ENCODE measurements at regions not wholly inside any gene's neighbourhood (a gene's known extent, or its start where the extent isn't known, plus 50 kb on each side); places are given as distances from the start of the nearest gene placed in this dataset.
"Not testable (repeated sequence)": the region's sequence is repeated elsewhere in the genome, so short reads cannot be mapped to it uniquely, and the experiment has no call there.

DNA sequence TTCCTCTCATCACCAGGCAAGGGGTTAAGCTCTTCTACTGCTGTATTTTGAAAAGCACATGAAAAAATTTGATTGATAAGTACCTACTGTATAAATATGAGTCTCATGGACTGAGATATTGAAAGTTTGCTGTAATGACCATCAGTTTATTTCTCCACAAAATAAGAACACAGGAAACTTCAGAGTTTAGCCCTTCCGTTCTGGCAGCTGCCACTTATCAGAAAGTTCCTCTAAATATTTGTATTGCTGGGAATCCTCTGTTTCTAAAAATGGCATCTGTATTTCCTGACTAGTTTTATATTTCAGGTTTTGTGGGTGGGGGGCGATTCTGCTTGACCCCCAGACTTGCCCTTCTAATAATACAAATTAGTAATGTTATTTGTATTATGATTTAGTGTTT, 92.0 kb downstream of the LYZL2 start:
- DNase-seq: no peak
- no peaks in the 10 kb centered on the region for H3K79me2 ChIP-seq (ENCODE audit: low read length)
- no peaks in the 10 kb centered on the region for H3K27me3 ChIP-seq (ENCODE audit: low read length)
- no peak overlapping the region for H3K4me2 ChIP-seq (ENCODE audit: low read depth, low read length, poor library complexity, severe bottlenecking)
- H2AFZ ChIP-seq (ENCODE audit: low read length): no peak overlapping the region
- no peak overlapping the region for H3K9ac ChIP-seq (ENCODE audit: low read length)
- no peaks in the 10 kb centered on the region for H4K20me1 ChIP-seq (ENCODE audit: insufficient read depth, low read depth, low read length)
- no peaks in the 10 kb centered on the region for H3K36me3 ChIP-seq (ENCODE audit: insufficient read depth, low read length)
- H3K9me3 ChIP-seq (ENCODE audit: low read length): no peaks in the 10 kb centered on the region
- H3K9me2 ChIP-seq (replicated peaks; ENCODE audit: insufficient read depth, low read length): no peaks in the 10 kb centered on the region
- H3K4me1 ChIP-seq (ENCODE audit: low read length): peaks cover 40% of the 10 kb centered on the region
- no peak overlapping the region for H3K4me3 ChIP-seq (ENCODE audit: low read length)
- H3K27ac ChIP-seq (ENCODE audit: low read length): no peak overlapping the region

DNA sequence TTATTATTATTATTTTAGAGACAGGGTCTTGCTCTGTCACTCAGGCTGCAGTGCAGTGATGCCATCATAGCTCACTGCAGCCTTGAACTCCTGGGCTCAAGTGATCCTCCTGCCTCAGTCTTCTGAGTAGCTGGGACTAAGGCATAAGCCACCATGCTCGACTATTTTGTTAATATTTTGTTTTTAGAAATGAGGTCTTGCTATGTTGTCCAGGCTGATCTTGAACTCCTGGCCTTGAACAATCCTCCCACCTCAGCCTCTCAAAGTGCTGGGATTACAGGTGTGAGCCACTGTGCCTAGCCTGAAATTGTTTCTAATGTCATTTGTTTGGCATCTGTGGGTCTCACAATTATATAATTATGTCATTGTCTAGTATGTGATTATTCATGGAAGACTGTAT, 92.4 kb downstream of the LYZL2 start:
- not testable (repeated sequence) for H4K20me1 ChIP-seq (ENCODE audit: insufficient read depth, low read depth, low read length); H3K9me2 ChIP-seq (replicated peaks; ENCODE audit: insufficient read depth, low read length); H3K79me2 ChIP-seq (ENCODE audit: low read length); H3K4me2 ChIP-seq (ENCODE audit: low read depth, low read length, poor library complexity, severe bottlenecking); DNase-seq; H3K27ac ChIP-seq (ENCODE audit: low read length); H2AFZ ChIP-seq (ENCODE audit: low read length); H3K9me3 ChIP-seq (ENCODE audit: low read length); H3K36me3 ChIP-seq (ENCODE audit: insufficient read depth, low read length); H3K27me3 ChIP-seq (ENCODE audit: low read length); H3K9ac ChIP-seq (ENCODE audit: low read length); H3K4me3 ChIP-seq (ENCODE audit: low read length)
- H3K4me1 ChIP-seq (ENCODE audit: low read length): peaks cover 40% of the 10 kb centered on the region

DNA sequence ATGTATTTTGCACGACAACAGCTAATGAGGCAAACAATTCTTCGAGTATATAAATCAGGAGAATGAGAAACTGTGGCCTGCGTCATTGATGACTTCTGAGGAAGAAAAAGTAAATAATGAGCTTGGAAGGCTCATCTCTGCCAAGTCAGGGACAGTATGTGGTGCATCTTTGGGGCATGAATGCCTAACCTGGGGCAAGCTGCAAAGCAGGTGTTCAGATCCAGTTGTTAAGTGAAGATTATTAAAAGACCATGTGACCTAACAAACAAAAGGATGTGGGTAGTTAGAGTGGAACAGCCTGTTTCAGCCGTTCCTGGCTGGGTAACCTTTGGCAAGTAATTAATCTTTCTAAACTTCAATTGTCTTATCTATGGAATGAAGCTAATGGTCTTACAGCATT, 93.0 kb downstream of the LYZL2 start:
- H3K27me3 ChIP-seq (ENCODE audit: low read length): no peaks in the 10 kb centered on the region
- H3K4me3 ChIP-seq (ENCODE audit: low read length): no peak overlapping the region
- H3K79me2 ChIP-seq (ENCODE audit: low read length): no peaks in the 10 kb centered on the region
- peaks cover 43% of the 10 kb centered on the region for H3K4me1 ChIP-seq (ENCODE audit: low read length)
- DNase-seq: no peak
- no peak overlapping the region for H3K9ac ChIP-seq (ENCODE audit: low read length)
- H3K9me2 ChIP-seq (replicated peaks; ENCODE audit: insufficient read depth, low read length): no peaks in the 10 kb centered on the region
- no peak overlapping the region for H2AFZ ChIP-seq (ENCODE audit: low read length)
- H3K27ac ChIP-seq (ENCODE audit: low read length): no peak overlapping the region
- no peak overlapping the region for H3K4me2 ChIP-seq (ENCODE audit: low read depth, low read length, poor library complexity, severe bottlenecking)
- no peaks in the 10 kb centered on the region for H4K20me1 ChIP-seq (ENCODE audit: insufficient read depth, low read depth, low read length)
- no peaks in the 10 kb centered on the region for H3K9me3 ChIP-seq (ENCODE audit: low read length)
- no peaks in the 10 kb centered on the region for H3K36me3 ChIP-seq (ENCODE audit: insufficient read depth, low read length)

DNA sequence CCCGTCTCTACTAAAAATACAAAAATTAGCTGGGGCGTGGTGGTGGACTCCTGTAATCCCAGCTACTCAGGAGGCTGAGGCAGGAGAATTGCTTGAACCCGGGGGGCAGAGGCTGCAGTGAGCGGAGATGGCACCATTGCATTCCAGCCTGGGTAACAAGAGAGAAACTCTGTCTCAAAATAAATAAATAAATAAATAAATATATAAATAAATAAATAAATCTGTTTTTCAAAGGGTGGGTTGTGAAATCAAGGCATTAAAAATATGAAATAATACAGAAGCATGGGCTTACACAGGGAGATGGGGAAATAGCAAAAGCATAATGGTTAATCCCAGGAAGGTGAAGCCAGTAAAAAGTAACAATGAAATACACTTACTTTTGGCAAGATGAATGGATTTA, 93.9 kb downstream of the LYZL2 start:
- no peak overlapping the region for H3K4me3 ChIP-seq (ENCODE audit: low read length)
- H3K9ac ChIP-seq (ENCODE audit: low read length): no peak overlapping the region
- H3K4me2 ChIP-seq (ENCODE audit: low read depth, low read length, poor library complexity, severe bottlenecking): no peak overlapping the region
- no peaks in the 10 kb centered on the region for H3K79me2 ChIP-seq (ENCODE audit: low read length)
- H3K27ac ChIP-seq (ENCODE audit: low read length): no peak overlapping the region
- no peaks in the 10 kb centered on the region for H4K20me1 ChIP-seq (ENCODE audit: insufficient read depth, low read depth, low read length)
- no peaks in the 10 kb centered on the region for H3K27me3 ChIP-seq (ENCODE audit: low read length)
- H3K4me1 ChIP-seq (ENCODE audit: low read length): peaks cover 48% of the 10 kb centered on the region
- H3K9me3 ChIP-seq (ENCODE audit: low read length): no peaks in the 10 kb centered on the region
- no peak overlapping the region for H2AFZ ChIP-seq (ENCODE audit: low read length)
- DNase-seq: no peak
- no peaks in the 10 kb centered on the region for H3K9me2 ChIP-seq (replicated peaks; ENCODE audit: insufficient read depth, low read length)
- no peaks in the 10 kb centered on the region for H3K36me3 ChIP-seq (ENCODE audit: insufficient read depth, low read length)

DNA sequence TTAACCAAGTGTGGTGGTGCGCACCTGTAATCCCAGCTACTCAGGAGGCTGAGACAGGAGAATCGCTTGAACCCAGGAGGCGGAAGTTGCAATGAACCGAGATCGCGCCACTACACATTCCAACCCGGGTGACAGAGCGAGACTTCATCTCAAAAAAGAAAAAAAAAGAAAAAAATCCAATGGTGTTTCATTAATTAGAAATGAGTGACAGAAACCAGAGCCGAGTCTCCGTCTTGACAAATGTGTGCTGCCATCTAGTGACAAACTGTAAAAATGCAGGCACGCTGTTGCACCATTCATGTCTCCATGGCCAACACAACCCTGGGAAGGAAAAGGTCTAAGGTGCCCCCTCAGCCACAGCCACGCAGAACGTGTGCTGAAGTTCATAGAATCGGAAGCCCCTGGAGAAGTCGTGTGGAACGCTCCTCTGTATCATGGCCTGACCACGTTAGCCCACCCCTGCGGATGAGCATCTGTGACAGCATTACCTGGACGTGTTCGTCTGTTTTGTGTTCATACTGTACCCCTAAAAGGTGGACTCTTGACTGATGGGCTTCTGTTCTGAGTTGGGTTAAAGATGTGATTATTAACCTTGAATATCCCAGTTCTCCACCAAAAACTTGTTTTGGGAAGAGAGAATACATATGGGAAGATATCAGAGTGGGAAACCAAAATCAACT, 94.9 kb downstream of the LYZL2 start:
- Histone ChIP-seq H3K9ac (ENCODE audit: low read length) (peak overlapping the region; percentile 57), H3K4me1 (ENCODE audit: low read length) (peaks cover 54% of the 10 kb centered on the region), H3K27me3 (ENCODE audit: low read length) (no peaks in the 10 kb centered on the region), H3K9me3 (ENCODE audit: low read length) (no peaks in the 10 kb centered on the region), H4K20me1 (ENCODE audit: insufficient read depth, low read depth, low read length) (no peaks in the 10 kb centered on the region), H3K4me3 (ENCODE audit: low read length) (peak overlapping the region; percentile 25; the same call in 1 of the 2 replicates), H2AFZ (ENCODE audit: low read length) (peak overlapping the region; percentile 29; the same call in 1 of the 2 replicates), H3K27ac (ENCODE audit: low read length) (peak overlapping the region; percentile 95), H3K4me2 (ENCODE audit: low read depth, low read length, poor library complexity, severe bottlenecking) (peak overlapping the region; percentile 50), H3K79me2 (ENCODE audit: low read length) (no peaks in the 10 kb centered on the region), H3K36me3 (ENCODE audit: insufficient read depth, low read length) (no peaks in the 10 kb centered on the region), H3K9me2 (replicated peaks; ENCODE audit: insufficient read depth, low read length) (no peaks in the 10 kb centered on the region)
- DNase-seq: peak; percentile 96

DNA sequence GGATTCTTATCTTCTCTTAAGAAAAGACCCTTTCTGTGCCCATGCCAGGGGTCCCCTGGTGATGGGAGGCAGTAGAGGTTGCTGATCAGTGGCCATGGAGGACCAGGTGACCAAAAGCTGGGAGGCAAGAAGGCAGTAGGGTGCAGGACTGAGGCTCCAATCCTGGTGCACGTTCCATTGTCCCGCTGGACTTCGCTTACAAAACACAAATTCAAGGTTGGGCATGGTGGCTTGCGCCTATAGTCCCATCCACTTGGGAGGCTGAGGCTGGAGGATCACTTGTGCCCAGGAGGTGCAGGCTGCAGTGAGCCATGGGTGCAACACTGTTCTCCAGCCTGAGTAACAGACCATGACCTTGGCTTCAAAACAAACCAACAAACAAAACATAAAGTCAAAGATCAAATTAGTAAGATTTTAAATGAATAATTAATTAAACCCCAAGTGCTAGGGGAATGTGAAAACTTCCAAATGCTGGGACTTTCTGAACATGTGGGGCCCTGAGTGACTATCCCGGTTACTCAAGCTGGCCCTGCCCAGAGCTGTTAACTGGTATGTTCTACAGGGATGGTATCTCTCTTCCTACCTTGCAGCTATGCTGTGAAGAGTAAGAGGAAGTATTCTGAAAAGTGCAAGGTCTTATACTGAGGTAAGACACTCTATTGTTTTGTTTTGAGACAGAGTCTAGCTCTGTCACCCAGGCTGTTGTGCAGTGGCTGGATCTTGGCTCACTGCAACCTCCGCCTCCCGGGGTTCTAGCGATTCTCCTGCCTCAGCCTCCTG, 97.6 kb downstream of the LYZL2 start:
- H3K9me3 ChIP-seq (ENCODE audit: low read length): no peaks in the 10 kb centered on the region
- peak overlapping the region; percentile 16 for H3K4me2 ChIP-seq (ENCODE audit: low read depth, low read length, poor library complexity, severe bottlenecking)
- peak overlapping the region; percentile 95 for H3K27ac ChIP-seq (ENCODE audit: low read length)
- no peak overlapping the region for H2AFZ ChIP-seq (ENCODE audit: low read length)
- no peaks in the 10 kb centered on the region for H4K20me1 ChIP-seq (ENCODE audit: insufficient read depth, low read depth, low read length)
- no peaks in the 10 kb centered on the region for H3K36me3 ChIP-seq (ENCODE audit: insufficient read depth, low read length)
- H3K9me2 ChIP-seq (replicated peaks; ENCODE audit: insufficient read depth, low read length): no peaks in the 10 kb centered on the region
- DNase-seq: peak; percentile 58
- peaks cover 77% of the 10 kb centered on the region for H3K4me1 ChIP-seq (ENCODE audit: low read length)
- H3K4me3 ChIP-seq (ENCODE audit: low read length): no peak overlapping the region
- no peaks in the 10 kb centered on the region for H3K27me3 ChIP-seq (ENCODE audit: low read length)
- H3K9ac ChIP-seq (ENCODE audit: low read length): peak overlapping the region; percentile 32; the same call in 1 of the 2 replicates
- H3K79me2 ChIP-seq (ENCODE audit: low read length): no peaks in the 10 kb centered on the region

DNA sequence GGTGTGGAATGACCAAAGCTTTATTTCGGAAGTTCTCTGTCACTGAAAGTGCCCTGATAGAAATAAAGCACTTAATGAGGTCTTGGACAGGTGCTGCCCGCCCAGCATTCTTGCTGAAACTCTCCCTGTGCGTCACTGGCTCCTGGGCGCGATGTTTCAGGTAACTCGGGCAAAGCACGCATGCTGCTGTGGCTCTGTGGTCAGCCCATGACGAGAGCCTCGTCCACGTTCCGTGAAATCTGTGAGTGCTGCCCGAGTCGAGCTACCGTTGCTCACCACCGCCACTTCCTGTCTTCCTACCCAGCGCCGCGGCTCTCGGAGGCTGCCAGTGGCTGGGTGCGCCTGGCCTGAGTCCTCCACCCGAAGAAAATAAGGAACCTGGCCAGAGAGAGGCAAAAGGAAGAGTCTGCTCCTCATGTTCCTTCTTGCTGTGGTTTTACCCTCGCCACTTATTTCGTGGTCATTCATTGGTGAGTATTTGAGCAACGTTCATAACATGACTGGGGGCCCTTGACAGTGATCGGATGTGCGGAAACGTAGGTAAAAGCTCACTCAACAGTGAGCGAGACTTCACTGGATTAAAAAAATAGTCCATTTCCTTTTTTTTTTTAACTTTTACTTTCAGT, 95.5 kb downstream of the MAP3K8 start:
- DNase-seq: peak; percentile 89
- H3K9me3 ChIP-seq (ENCODE audit: low read length): no peaks in the 10 kb centered on the region
- H2AFZ ChIP-seq (ENCODE audit: low read length): peak overlapping the region; percentile 89
- H3K4me3 ChIP-seq (ENCODE audit: low read length): peak overlapping the region; percentile 63
- H3K4me2 ChIP-seq (ENCODE audit: low read depth, low read length, poor library complexity, severe bottlenecking): peak overlapping the region; percentile 79
- H3K9me2 ChIP-seq (replicated peaks; ENCODE audit: insufficient read depth, low read length): no peaks in the 10 kb centered on the region
- H3K27me3 ChIP-seq (ENCODE audit: low read length): no peaks in the 10 kb centered on the region
- no peaks in the 10 kb centered on the region for H3K79me2 ChIP-seq (ENCODE audit: low read length)
- H3K27ac ChIP-seq (ENCODE audit: low read length): peak overlapping the region; percentile 95
- no peaks in the 10 kb centered on the region for H4K20me1 ChIP-seq (ENCODE audit: insufficient read depth, low read depth, low read length)
- peaks cover 71% of the 10 kb centered on the region for H3K4me1 ChIP-seq (ENCODE audit: low read length)
- no peaks in the 10 kb centered on the region for H3K36me3 ChIP-seq (ENCODE audit: insufficient read depth, low read length)
- peak overlapping the region; percentile 76 for H3K9ac ChIP-seq (ENCODE audit: low read length)

DNA sequence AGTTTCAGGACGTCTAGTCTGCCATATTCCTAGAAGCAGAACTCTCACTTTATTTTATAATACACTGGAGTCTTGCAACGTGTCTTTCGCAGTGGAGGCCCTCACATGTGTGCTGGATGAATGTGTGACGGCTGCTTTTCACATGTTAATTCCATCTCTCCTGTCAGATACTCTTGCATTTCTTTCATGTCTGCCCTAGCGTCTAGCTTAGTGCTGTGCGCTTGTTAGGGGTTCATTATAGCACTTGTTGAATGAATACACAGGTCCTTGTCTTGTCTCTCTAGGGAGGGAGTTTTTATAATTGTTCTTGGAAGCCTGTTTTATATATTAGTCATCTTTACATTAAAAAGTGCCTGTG, 94.4 kb downstream of the MAP3K8 start:
- no peaks in the 10 kb centered on the region for H3K36me3 ChIP-seq (ENCODE audit: insufficient read depth, low read length)
- no peak overlapping the region for H3K4me2 ChIP-seq (ENCODE audit: low read depth, low read length, poor library complexity, severe bottlenecking)
- H3K9ac ChIP-seq (ENCODE audit: low read length): no peak overlapping the region
- H3K27ac ChIP-seq (ENCODE audit: low read length): peak overlapping the region; percentile 95; the same call in 1 of the 2 replicates
- no peak for DNase-seq
- H3K27me3 ChIP-seq (ENCODE audit: low read length): no peaks in the 10 kb centered on the region
- no peaks in the 10 kb centered on the region for H4K20me1 ChIP-seq (ENCODE audit: insufficient read depth, low read depth, low read length)
- no peak overlapping the region for H3K4me3 ChIP-seq (ENCODE audit: low read length)
- no peak overlapping the region for H2AFZ ChIP-seq (ENCODE audit: low read length)
- H3K4me1 ChIP-seq (ENCODE audit: low read length): peaks cover 62% of the 10 kb centered on the region
- no peaks in the 10 kb centered on the region for H3K9me3 ChIP-seq (ENCODE audit: low read length)
- H3K9me2 ChIP-seq (replicated peaks; ENCODE audit: insufficient read depth, low read length): no peaks in the 10 kb centered on the region
- no peaks in the 10 kb centered on the region for H3K79me2 ChIP-seq (ENCODE audit: low read length)
